ENCODE measurements at regions not wholly inside any gene's neighbourhood (a gene's known extent, or its start where the extent isn't known, plus 50 kb on each side); places are given as distances from the start of the nearest gene placed in this dataset.

- no peak for TF ChIP-seq REST (IDR thresholded peaks at IDR 0.05; ENCODE audit: low read depth)
- no peak for TF ChIP-seq CREB1 (IDR thresholded peaks at IDR 0.05; ENCODE audit: low read depth)
- no peak for TF ChIP-seq TAF1 (IDR thresholded peaks at IDR 0.05; ENCODE audit: low read depth)
- no peak for TF ChIP-seq RAD21 (IDR thresholded peaks at IDR 0.05; ENCODE audit: low read depth)
- TF ChIP-seq MAX (IDR thresholded peaks at IDR 0.05): no peak
- TF ChIP-seq NFIC (IDR thresholded peaks at IDR 0.05): no peak
- no peak for TF ChIP-seq EP300 (IDR thresholded peaks at IDR 0.05; ENCODE audit: borderline replicate concordance)
- no peak for TF ChIP-seq ZBTB7A (IDR thresholded peaks at IDR 0.05; ENCODE audit: low read depth)
Measured at GRCh38 chr7:81008901-81009300, 90.0 kb upstream of the SEMA3C start.

Data from Ishikawa (cell line).